GM12878 (cell line): ENCODE measurements at regions not wholly inside any gene's neighbourhood (a gene's known extent, or its start where the extent isn't known, plus 50 kb on each side); places are given as distances from the start of the nearest gene placed in this dataset.

Experiments
- ATAC-seq: fragments of 200-7000 bp; cut with Tn5 transposase; 3 replicates; pipeline ENCODE4 v1.9.1; 2020; ENCODE audit warnings: mild to moderate bottlenecking, moderate library complexity
- BruUV-seq: library from RNA; stranded (reverse); fragments of 400-500 nt; replicated peaks from 2 replicates; lab custom pipeline; 2021; lab: Mats Ljungman, UMichigan
- CTCF ChIA-PET: fragments of 300-600 bp; sonication (Branson Sonifier 250); formaldehyde crosslinking; extraction: SDS; loops from one replicate; lab custom pipeline; 2021; ENCODE audit warnings: inconsistent platforms; lab: Yijun Ruan, JAX
- POLR2A ChIA-PET: fragments of 350-600 bp; formaldehyde crosslinking; extraction: SDS; loops from one replicate; lab custom pipeline; 2021; ENCODE audit warnings: inconsistent platforms; lab: Charles Lee
- RAD21 ChIA-PET: fragments of 300-600 bp; sonication (Branson Sonifier 250); formaldehyde crosslinking; loops from one replicate; lab custom pipeline; 2023; ENCODE audit warnings: antibody characterized with exemption; ENCODE audit not compliant: unreplicated experiment; lab: Charles Lee
- SMC1A ChIA-PET: fragments of 300-600 bp; sonication (Branson Sonifier 250); formaldehyde crosslinking; loops from one replicate; lab custom pipeline; 2023; ENCODE audit not compliant: unreplicated experiment, uncharacterized antibody; lab: Charles Lee
- DNase-seq: peaks from one replicate; pipeline ENCODE4 v3.0.0-alpha.2; 2011; ENCODE audit warnings: low read depth, low spot score
- FAIRE-seq: peaks from 3 replicates; lab custom pipeline; 2011; peaks lifted over from hg19 to GRCh38; lab: Jason Lieb, UNC
- H2AFZ ChIP-seq: 2 replicates; pipeline ENCODE4 v1.6.0; 2011; ENCODE audit warnings: low read depth, low read length, control low read depth; ENCODE audit not compliant: control insufficient read depth
- H3K27ac ChIP-seq: 2 replicates; pipeline ENCODE4 v1.5.1; 2011; ENCODE audit warnings: control low read depth; ENCODE audit not compliant: control insufficient read depth, insufficient read depth
- H3K27me3 ChIP-seq, 2 experiments: replicated peaks in 1 of 2; 2 replicates each; pipeline versions ENCODE4 v1.6.0 to v1.6.1; 2011; ENCODE audit warnings: low read length in 1 of 2; ENCODE audit not compliant: control insufficient read depth in 2 of 2, insufficient read depth in 2 of 2
- H3K36me3 ChIP-seq, 2 experiments: 2 replicates each; pipeline ENCODE4 v1.5.1; 2011; ENCODE audit warnings: low read length in 1 of 2; ENCODE audit not compliant: control insufficient read depth in 2 of 2, insufficient read depth in 2 of 2
- H3K4me1 ChIP-seq: 2 replicates; pipeline ENCODE4 v1.6.1; 2011; ENCODE audit warnings: mild to moderate bottlenecking, low read length, moderate library complexity, mixed read lengths; ENCODE audit not compliant: control insufficient read depth, insufficient read depth
- H3K4me2 ChIP-seq: 2 replicates; pipeline ENCODE4 v1.6.0; 2011; ENCODE audit warnings: control low read depth; ENCODE audit not compliant: control insufficient read depth, insufficient read depth
- H3K4me3 ChIP-seq: fragments of 200-600 bp; sonication (generic); 2 replicates; pipeline ENCODE4 v1.5.1; 2016
- H3K79me2 ChIP-seq: 2 replicates; pipeline ENCODE4 v1.6.0; 2011; ENCODE audit warnings: low read length; ENCODE audit not compliant: control insufficient read depth, insufficient read depth
- H3K9ac ChIP-seq: 2 replicates; pipeline ENCODE4 v1.8.0; 2011; ENCODE audit warnings: low read length, control low read depth, mixed read lengths; ENCODE audit not compliant: control insufficient read depth, insufficient read depth
- H3K9me3 ChIP-seq: replicated peaks from 3 replicates; pipeline ENCODE4 v1.5.1; 2011; ENCODE audit warnings: mild to moderate bottlenecking, low read length; ENCODE audit not compliant: control insufficient read depth, insufficient read depth
- H4K20me1 ChIP-seq: 2 replicates; pipeline ENCODE4 v1.6.0; 2011; ENCODE audit not compliant: control insufficient read depth, insufficient read depth
- ASH2L ChIP-seq: fragments of 300-600, 200-600 bp; sonication (generic); IDR thresholded peaks from 2 replicates; pipeline ENCODE4 v1.6.1; 2017; ENCODE audit warnings: low read depth, mild to moderate bottlenecking, borderline replicate concordance
- BCL11A ChIP-seq: IDR thresholded peaks from 2 replicates; pipeline ENCODE4 v1.6.1; 2011; ENCODE audit warnings: low read depth, low read length
- BHLHE40 ChIP-seq, 2 experiments: fragments of 450-650 bp in 1 of 2; IDR thresholded peaks; 2 replicates each; pipeline ENCODE4 v1.6.1; 2011 to 2017; ENCODE audit warnings: low read depth in 2 of 2, borderline replicate concordance in 1 of 2, improper control_type of control experiment in 1 of 2, low read length in 1 of 2, mild to moderate bottlenecking in 1 of 2
- BRCA1 ChIP-seq: IDR thresholded peaks from 2 replicates; pipeline ENCODE4 v1.6.1; 2011; ENCODE audit warnings: low read depth, low read length, improper control_type of control experiment
- EP300 ChIP-seq, 2 experiments: fragments of 150-350 bp in 1 of 2; IDR thresholded peaks; 2 replicates each; pipeline ENCODE4 v1.6.1; 2011 to 2012; ENCODE audit warnings: low read depth in 2 of 2, low read length in 2 of 2, borderline replicate concordance in 1 of 2, improper control_type of control experiment in 1 of 2, inconsistent platforms in 1 of 2; ENCODE audit not compliant: control insufficient read depth in 1 of 2
- HCFC1 ChIP-seq: fragments of 150-350 bp; IDR thresholded peaks from 2 replicates; pipeline ENCODE4 v1.6.1; 2014; ENCODE audit warnings: low read length
- IKZF1 ChIP-seq: fragments of 450-650 bp; conservative IDR thresholded peaks from 2 replicates; pipeline ENCODE4 v1.6.1; 2017; ENCODE audit warnings: antibody characterized with exemption, mild to moderate bottlenecking
- KDM1A ChIP-seq: fragments of 200-600 bp; sonication (generic); IDR thresholded peaks from 2 replicates; pipeline ENCODE4 v1.6.1; 2016; ENCODE audit warnings: borderline replicate concordance
- MTA3 ChIP-seq: IDR thresholded peaks from 2 replicates; pipeline ENCODE4 v1.6.1; 2012; ENCODE audit warnings: low read length, inconsistent platforms, borderline replicate concordance
- NFYB ChIP-seq: IDR thresholded peaks from 2 replicates; pipeline ENCODE4 v1.6.1; 2011; ENCODE audit warnings: low read depth, mild to moderate bottlenecking, low read length, improper control_type of control experiment, moderate library complexity; ENCODE audit not compliant: insufficient read depth
- PKNOX1 ChIP-seq: fragments of 450-650 bp; IDR thresholded peaks from 2 replicates; pipeline ENCODE4 v1.6.1; 2016; ENCODE audit warnings: mild to moderate bottlenecking
- PML ChIP-seq: IDR thresholded peaks from 2 replicates; pipeline ENCODE4 v1.6.1; 2012; ENCODE audit warnings: low read length, inconsistent platforms
- POLR2A ChIP-seq: IDR thresholded peaks from 2 replicates; pipeline ENCODE4 v1.6.1; 2011; ENCODE audit warnings: low read depth, mild to moderate bottlenecking, low read length
- SMC3 ChIP-seq: IDR thresholded peaks from 2 replicates; pipeline ENCODE4 v1.6.1; 2011; ENCODE audit warnings: low read length, improper control_type of control experiment, borderline replicate concordance
- SREBF1 ChIP-seq: IDR thresholded peaks from 2 replicates; pipeline ENCODE4 v1.6.1; 2012; ENCODE audit warnings: mild to moderate bottlenecking, low read length
- STAT3 ChIP-seq: IDR thresholded peaks from 2 replicates; pipeline ENCODE4 v1.6.1; 2011; ENCODE audit warnings: low read depth, low read length, improper control_type of control experiment
- TCF7 ChIP-seq: IDR thresholded peaks from 2 replicates; pipeline ENCODE4 v1.6.1; 2014; ENCODE audit warnings: antibody characterized with exemption, borderline replicate concordance
- WGBS: methylation state at CpG from one replicate; pipeline ENCODE4 v1.1.6; 2016; ENCODE audit warnings: low lambda C conversion rate; ENCODE audit not compliant: insufficient replicate concordance, insufficient coverage; ENCODE audit errors: missing lambda C conversion rate; 5-methylcytosine and 5-hydroxymethylcytosine counted together
- in situ Hi-C: fragments of 300-500 bp; cut with MboI; formaldehyde crosslinking; loops from 9 replicates; pipeline ENCODE4 v1.14.3; 2018; ENCODE audit warnings: mixed read lengths
- intact Hi-C: fragments of 100-400 bp; cut with micrococcal nuclease; formaldehyde crosslinking; loops from one replicate; pipeline ENCODE4 v1.14.2; 2022; ENCODE audit not compliant: unreplicated experiment
- TF ChIP-seq, protein P1 (sequence below): IDR thresholded peaks from 2 replicates; pipeline ENCODE4 v1.6.1; 2011; ENCODE audit warnings: borderline replicate concordance, low read depth, mild to moderate bottlenecking, moderate library complexity, mixed read lengths, low read length; ENCODE audit not compliant: insufficient read depth; ENCODE audit errors: extremely low read length

- 44% methylated on average over 1 of the region's 1 CpG for WGBS
- POLR2A ChIA-PET, result no interaction called here
- in situ Hi-C loops, result no loop called here
- no peak for ATAC-seq
- SMC1A ChIA-PET, result interaction anchor here (1.1 to 1.2 kb wide), 4 partner anchors 25 to 134 kb away, joined by 3 to 6 read pairs (median 4); no protein-coding TSS in a partner anchor
- Histone ChIP-seq H3K9ac (no peak overlapping the region), H3K79me2 (no peaks in the 10 kb centered on the region), H4K20me1 (no peaks in the 10 kb centered on the region), H2AFZ (no peak overlapping the region), H3K9me3 (no peaks in the 10 kb centered on the region; the same call in 2 of the 3 replicates), H3K4me1 (no peaks in the 10 kb centered on the region), H3K36me3 (no peaks in the 10 kb centered on the region), H3K4me2 (no peak overlapping the region), H3K27ac (no peak overlapping the region), H3K4me3 (no peak overlapping the region), H3K27me3 (no peaks in the 10 kb centered on the region)
- CTCF ChIA-PET, result interaction anchor here (1.0 to 1.4 kb wide), 2 partner anchors 9 to 140 kb away, joined by 3 read pairs; no protein-coding TSS in a partner anchor
- TF ChIP-seq IKZF1 (no peak), ASH2L (no peak), BRCA1 (no peak), SMC3 (no peak), BCL11A (no peak), POLR2A (no peak), KDM1A (no peak), BHLHE40 (IDR thresholded peaks at IDR 0.05; ENCODE audit: borderline replicate concordance in 1 of 2, low read depth in 2 of 2, low read length in 1 of 2) (no peak), HCFC1 (no peak), STAT3 (no peak), PML (no peak), TCF7 (no peak), SREBF1 (no peak), MTA3 (no peak), NFYB (no peak), EP300 (IDR thresholded peaks at IDR 0.05; ENCODE audit: borderline replicate concordance in 1 of 2, control insufficient read depth in 1 of 2, low read depth in 2 of 2, low read length in 2 of 2) (no peak), PKNOX1 (no peak)
- TF ChIP-seq, protein P1, sequence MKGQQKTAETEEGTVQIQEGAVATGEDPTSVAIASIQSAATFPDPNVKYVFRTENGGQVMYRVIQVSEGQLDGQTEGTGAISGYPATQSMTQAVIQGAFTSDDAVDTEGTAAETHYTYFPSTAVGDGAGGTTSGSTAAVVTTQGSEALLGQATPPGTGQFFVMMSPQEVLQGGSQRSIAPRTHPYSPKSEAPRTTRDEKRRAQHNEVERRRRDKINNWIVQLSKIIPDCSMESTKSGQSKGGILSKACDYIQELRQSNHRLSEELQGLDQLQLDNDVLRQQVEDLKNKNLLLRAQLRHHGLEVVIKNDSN, result no peak
- DNase-seq, result no peak
- no TSS peak for BruUV-seq
- RAD21 ChIA-PET, result no interaction called here
- FAIRE-seq, result no peak
- intact Hi-C loops, result no loop called here
These were observed 92.4 kb downstream of the HYCC1 start for GRCh38 chr7:22921386-22922086.
